Endothelial cell of umbilical vein (primary cell): ENCODE measurements at regions not wholly inside any gene's neighbourhood (a gene's known extent, or its start where the extent isn't known, plus 50 kb on each side); places are given as distances from the start of the nearest gene placed in this dataset.

Experiments
- CTCF ChIP-seq, 2 donors: IDR thresholded peaks; 1 replicate in 1 of 2; 2 replicates in 1 of 2; pipeline ENCODE4 v1.5.1; 2011; ENCODE audit warnings: low read length in 2 of 2, mild to moderate bottlenecking in 2 of 2, moderate library complexity in 2 of 2, control low read depth in 1 of 2, inconsistent platforms in 1 of 2, low read depth in 1 of 2; ENCODE audit not compliant: insufficient read depth in 1 of 2; ENCODE audit errors: extremely low read depth in 1 of 2
- EZH2 ChIP-seq: IDR thresholded peaks from 2 replicates; pipeline ENCODE4 v1.6.1; 2012; ENCODE audit warnings: borderline replicate concordance, low read depth, mild to moderate bottlenecking, moderate library complexity, low read length, inconsistent platforms; ENCODE audit not compliant: severe bottlenecking
- GATA2 ChIP-seq: IDR thresholded peaks from 2 replicates; pipeline ENCODE4 v1.7.0; 2011; ENCODE audit warnings: low read depth, mild to moderate bottlenecking, moderate library complexity, mixed read lengths, low read length; ENCODE audit not compliant: insufficient read length, insufficient read depth
- MAX ChIP-seq: IDR thresholded peaks from 2 replicates; pipeline ENCODE4 v1.6.1; 2011; ENCODE audit not compliant: insufficient read depth, insufficient read length
- POLR2A ChIP-seq: IDR thresholded peaks from 2 replicates; pipeline ENCODE4 v1.6.1; 2012; ENCODE audit warnings: low read depth, mild to moderate bottlenecking, control low read depth, low read length
- POLR2AphosphoS5 ChIP-seq: IDR thresholded peaks from 2 replicates; pipeline ENCODE4 v1.6.1; 2012; ENCODE audit warnings: low read depth, mild to moderate bottlenecking, control low read depth, low read length, moderate library complexity; ENCODE audit not compliant: insufficient read depth

- TF ChIP-seq CTCF (IDR thresholded peaks at IDR 0.05; ENCODE audit: extremely low read depth in 1 of 2, insufficient read depth in 1 of 2, low read depth in 1 of 2, low read length in 2 of 2) (no peak), GATA2 (no peak), POLR2A (no peak), POLR2AphosphoS5 (no peak), EZH2 (no peak), MAX (no peak)
Observed at GRCh38 chr3:18772699-18773305, 347.7 kb upstream of the SATB1 start.
